ENCODE measurements at regions not wholly inside any gene's neighbourhood (a gene's known extent, or its start where the extent isn't known, plus 50 kb on each side); places are given as distances from the start of the nearest gene placed in this dataset.

DNA sequence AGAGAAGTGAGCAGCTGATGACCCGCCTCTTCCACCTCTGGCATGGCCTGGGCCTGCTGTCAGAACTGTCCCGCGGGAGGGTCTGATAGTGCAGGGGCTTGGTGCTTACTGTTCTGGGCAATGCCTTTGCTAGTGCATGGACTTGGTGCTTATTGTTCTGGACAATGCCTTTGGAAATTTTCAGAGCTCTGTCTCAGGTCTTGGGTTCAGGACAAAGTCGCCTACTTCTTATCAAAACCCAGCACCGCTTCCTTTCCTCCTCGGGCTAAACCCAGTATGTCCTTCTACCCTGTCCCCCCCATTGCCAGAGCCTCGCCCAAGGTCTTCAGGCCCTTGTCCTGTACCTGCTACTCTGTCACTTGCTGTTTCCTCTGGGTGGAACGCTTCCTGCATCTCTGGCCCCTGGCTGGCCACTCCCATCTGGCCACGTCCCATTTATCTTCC, 149.6 kb downstream of the ACKR3 start:
- Histone ChIP-seq H3K27ac (ENCODE audit: extremely low read depth, low read depth, low read length) (no peak overlapping the region), H2AFZ (ENCODE audit: low read depth, low read length) (no peak overlapping the region), H3K4me3 (no peak overlapping the region), H3K9ac (ENCODE audit: insufficient read depth in 1 of 2, low read depth in 2 of 2, low read length in 2 of 2) (no peak overlapping the region), H3K4me1 (replicated peaks in 1 of 2; ENCODE audit: control insufficient read depth in 2 of 2, insufficient read depth in 2 of 2, low read length in 2 of 2) (no peaks in the 10 kb centered on the region), H4K20me1 (replicated peaks; ENCODE audit: control insufficient read depth, insufficient read depth, low read length) (no peaks in the 10 kb centered on the region), H3K36me3 (ENCODE audit: control insufficient read depth, insufficient read depth, low read length) (no peaks in the 10 kb centered on the region), H3K79me2 (ENCODE audit: control insufficient read depth, insufficient read depth, low read length) (no peaks in the 10 kb centered on the region), H3K9me3 (replicated peaks; ENCODE audit: control insufficient read depth, insufficient read depth, low read depth, low read length) (no peaks in the 10 kb centered on the region), H3K9me1 (ENCODE audit: control insufficient read depth, insufficient read depth, low read length) (no peaks in the 10 kb centered on the region), H3K27me3 (ENCODE audit: control insufficient read depth in 2 of 2, insufficient read depth in 2 of 2, low read length in 2 of 2) (peaks cover 0 to 19% of the 10 kb centered on the region in 2 experiments; a peak in 3 of 5 replicates), H3K4me2 (ENCODE audit: insufficient read depth, low read length) (no peak overlapping the region)
- WGBS (ENCODE audit: insufficient coverage, low coverage, missing lambda C conversion rate): 0% methylated on average over 4 of the region's 9 CpGs
- ATAC-seq: no peak
- intact Hi-C loops (cut with micrococcal nuclease) (no loop called here), in situ Hi-C loops (cut with MboI) (no loop called here)
- ChIA-PET POLR2A (no interaction called here), CTCF (ENCODE audit: low intra/inter-chr PET ratio) (no interaction called here)
- no TSS peak for BruUV-seq (replicated peaks)
- no peak for DNase-seq (ENCODE audit: extremely low read depth in 1 of 4, low spot score in 3 of 4)
- FAIRE-seq: no peak
- TF ChIP-seq POLR2H (tag; IDR thresholded peaks at IDR 0.05; ENCODE audit: low read depth) (no peak), E2F5 (CRISPR knock-in tag; IDR thresholded peaks at IDR 0.05) (no peak), GTF2E2 (tag; IDR thresholded peaks at IDR 0.05) (no peak), IFI16 (CRISPR knock-in tag; IDR thresholded peaks at IDR 0.05) (no peak), PTTG1 (tag; IDR thresholded peaks at IDR 0.05; ENCODE audit: low read depth) (no peak), SRSF9 (IDR thresholded peaks at IDR 0.05; ENCODE audit: borderline replicate concordance, low read depth, low read length) (no peak), HES1 (IDR thresholded peaks at IDR 0.05; ENCODE audit: low read depth) (no peak), ZNF77 (CRISPR knock-in tag; IDR thresholded peaks at IDR 0.05) (no peak), ARID2 (IDR thresholded peaks at IDR 0.05) (no peak), ZNF239 (CRISPR knock-in tag; IDR thresholded peaks at IDR 0.05) (no peak), TCF7 (IDR thresholded peaks at IDR 0.05; ENCODE audit: borderline replicate concordance) (no peak), JUND (IDR thresholded peaks at IDR 0.05; ENCODE audit: borderline replicate concordance, low read depth, low read length) (no peak), JUND (tag; IDR thresholded peaks at IDR 0.05; ENCODE audit: borderline replicate concordance, low read depth, low read length) (no peak), HNRNPH1 (optimal IDR thresholded peaks at IDR 0.05; ENCODE audit: low read depth, low read length) (no peak), CREM (IDR thresholded peaks at IDR 0.05; ENCODE audit: low read depth) (no peak), MCM7 (IDR thresholded peaks at IDR 0.05) (no peak)
- TF ChIP-seq, protein P1, sequence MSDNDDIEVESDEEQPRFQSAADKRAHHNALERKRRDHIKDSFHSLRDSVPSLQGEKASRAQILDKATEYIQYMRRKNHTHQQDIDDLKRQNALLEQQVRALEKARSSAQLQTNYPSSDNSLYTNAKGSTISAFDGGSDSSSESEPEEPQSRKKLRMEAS (CRISPR knock-in tag; IDR thresholded peaks at IDR 0.05): no peak
- TF ChIP-seq, protein P2, sequence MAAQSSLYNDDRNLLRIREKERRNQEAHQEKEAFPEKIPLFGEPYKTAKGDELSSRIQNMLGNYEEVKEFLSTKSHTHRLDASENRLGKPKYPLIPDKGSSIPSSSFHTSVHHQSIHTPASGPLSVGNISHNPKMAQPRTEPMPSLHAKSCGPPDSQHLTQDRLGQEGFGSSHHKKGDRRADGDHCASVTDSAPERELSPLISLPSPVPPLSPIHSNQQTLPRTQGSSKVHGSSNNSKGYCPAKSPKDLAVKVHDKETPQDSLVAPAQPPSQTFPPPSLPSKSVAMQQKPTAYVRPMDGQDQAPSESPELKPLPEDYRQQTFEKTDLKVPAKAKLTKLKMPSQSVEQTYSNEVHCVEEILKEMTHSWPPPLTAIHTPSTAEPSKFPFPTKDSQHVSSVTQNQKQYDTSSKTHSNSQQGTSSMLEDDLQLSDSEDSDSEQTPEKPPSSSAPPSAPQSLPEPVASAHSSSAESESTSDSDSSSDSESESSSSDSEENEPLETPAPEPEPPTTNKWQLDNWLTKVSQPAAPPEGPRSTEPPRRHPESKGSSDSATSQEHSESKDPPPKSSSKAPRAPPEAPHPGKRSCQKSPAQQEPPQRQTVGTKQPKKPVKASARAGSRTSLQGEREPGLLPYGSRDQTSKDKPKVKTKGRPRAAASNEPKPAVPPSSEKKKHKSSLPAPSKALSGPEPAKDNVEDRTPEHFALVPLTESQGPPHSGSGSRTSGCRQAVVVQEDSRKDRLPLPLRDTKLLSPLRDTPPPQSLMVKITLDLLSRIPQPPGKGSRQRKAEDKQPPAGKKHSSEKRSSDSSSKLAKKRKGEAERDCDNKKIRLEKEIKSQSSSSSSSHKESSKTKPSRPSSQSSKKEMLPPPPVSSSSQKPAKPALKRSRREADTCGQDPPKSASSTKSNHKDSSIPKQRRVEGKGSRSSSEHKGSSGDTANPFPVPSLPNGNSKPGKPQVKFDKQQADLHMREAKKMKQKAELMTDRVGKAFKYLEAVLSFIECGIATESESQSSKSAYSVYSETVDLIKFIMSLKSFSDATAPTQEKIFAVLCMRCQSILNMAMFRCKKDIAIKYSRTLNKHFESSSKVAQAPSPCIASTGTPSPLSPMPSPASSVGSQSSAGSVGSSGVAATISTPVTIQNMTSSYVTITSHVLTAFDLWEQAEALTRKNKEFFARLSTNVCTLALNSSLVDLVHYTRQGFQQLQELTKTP (IDR thresholded peaks at IDR 0.05; ENCODE audit: low read depth in 1 of 2, partially characterized antibody in 2 of 2): no peak

Data from K562 (cell line).